Retinal pigment epithelial cell (primary cell): ENCODE measurements at regions not wholly inside any gene's neighbourhood (a gene's known extent, or its start where the extent isn't known, plus 50 kb on each side); places are given as distances from the start of the nearest gene placed in this dataset.

Experiments used
- DNase-seq: peaks from one replicate; pipeline ENCODE4 v3.0.0-alpha.2; 2010; ENCODE audit warnings: low read depth
- H3K4me3 ChIP-seq: 2 replicates; pipeline ENCODE4 v1.5.1; 2011; ENCODE audit warnings: mild to moderate bottlenecking, low read length, control low read depth, moderate library complexity
- TF ChIP-seq, protein P1 (sequence below): conservative IDR thresholded peaks from 2 replicates; pipeline ENCODE4 v1.5.1; 2011; ENCODE audit warnings: low read depth, low read length, control low read depth, inconsistent platforms

- no peak overlapping the region for H3K4me3 ChIP-seq
- TF ChIP-seq, protein P1, sequence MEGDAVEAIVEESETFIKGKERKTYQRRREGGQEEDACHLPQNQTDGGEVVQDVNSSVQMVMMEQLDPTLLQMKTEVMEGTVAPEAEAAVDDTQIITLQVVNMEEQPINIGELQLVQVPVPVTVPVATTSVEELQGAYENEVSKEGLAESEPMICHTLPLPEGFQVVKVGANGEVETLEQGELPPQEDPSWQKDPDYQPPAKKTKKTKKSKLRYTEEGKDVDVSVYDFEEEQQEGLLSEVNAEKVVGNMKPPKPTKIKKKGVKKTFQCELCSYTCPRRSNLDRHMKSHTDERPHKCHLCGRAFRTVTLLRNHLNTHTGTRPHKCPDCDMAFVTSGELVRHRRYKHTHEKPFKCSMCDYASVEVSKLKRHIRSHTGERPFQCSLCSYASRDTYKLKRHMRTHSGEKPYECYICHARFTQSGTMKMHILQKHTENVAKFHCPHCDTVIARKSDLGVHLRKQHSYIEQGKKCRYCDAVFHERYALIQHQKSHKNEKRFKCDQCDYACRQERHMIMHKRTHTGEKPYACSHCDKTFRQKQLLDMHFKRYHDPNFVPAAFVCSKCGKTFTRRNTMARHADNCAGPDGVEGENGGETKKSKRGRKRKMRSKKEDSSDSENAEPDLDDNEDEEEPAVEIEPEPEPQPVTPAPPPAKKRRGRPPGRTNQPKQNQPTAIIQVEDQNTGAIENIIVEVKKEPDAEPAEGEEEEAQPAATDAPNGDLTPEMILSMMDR = no peak
- no peak for DNase-seq
Observed at GRCh38 chr6:80446454-80447045, 340.1 kb downstream of the BCKDHB start.

DNA sequence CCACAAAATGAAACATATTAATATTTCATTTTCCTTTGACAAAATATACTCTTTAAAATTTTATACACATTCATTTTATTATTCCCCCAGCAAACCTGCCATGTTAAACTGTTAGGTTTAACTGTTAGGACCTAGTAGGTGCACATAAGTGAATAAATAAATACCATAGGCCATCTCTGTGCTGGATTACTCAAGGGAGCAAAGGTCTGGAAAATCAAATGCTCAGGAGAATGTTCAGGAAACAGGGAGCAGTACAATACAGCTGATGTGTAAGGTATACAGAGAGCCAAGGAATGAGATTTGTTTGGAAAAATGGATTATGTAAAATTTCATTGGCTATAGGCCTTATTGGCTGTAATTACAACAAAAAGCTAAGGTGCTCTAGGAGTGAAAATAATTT lies 339.3 kb downstream of the BCKDHB start:
- DNase-seq = no peak
- H3K4me3 ChIP-seq = no peak overlapping the region
- TF ChIP-seq, protein P1 = no peak

- TF ChIP-seq, protein P1 = no peak
- no peak overlapping the region for H3K4me3 ChIP-seq
- DNase-seq = no peak
Observed at GRCh38 chr6:80442366-80442765, 335.9 kb downstream of the BCKDHB start.

GRCh38 chr6:80441131-80441530 lies 334.7 kb downstream of the BCKDHB start:
- DNase-seq = no peak
- TF ChIP-seq, protein P1 = no peak
- no peak overlapping the region for H3K4me3 ChIP-seq

DNA sequence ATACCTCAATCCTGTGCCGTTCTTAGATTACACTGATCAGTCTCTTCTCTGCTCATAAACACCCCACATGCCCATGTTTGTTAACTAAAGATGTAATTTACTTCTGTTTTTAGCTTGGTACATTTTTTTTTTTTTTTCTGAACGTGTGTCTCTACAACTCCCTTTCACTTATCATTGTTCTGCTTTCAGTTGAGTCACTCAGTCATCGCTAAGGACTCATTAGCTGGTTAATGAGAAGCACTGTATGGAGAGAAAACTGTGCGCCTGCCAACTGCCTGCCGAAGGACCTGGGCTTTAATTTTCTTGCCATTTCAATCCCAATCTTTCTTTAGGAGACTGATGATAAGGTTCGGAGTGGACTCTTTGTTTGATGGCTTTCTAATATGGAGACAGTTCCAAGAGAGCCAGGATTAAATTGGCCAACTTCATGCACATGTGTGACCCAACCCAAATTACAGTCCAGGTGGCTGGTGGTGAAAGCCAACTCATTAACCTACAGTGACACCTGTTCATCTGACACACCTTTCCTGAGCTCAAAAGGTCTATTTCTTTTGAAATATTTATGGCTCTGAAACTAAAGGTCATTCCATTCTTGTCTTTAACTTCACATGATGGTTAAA lies 334.1 kb downstream of the BCKDHB start:
- TF ChIP-seq, protein P1 = no peak
- no peak overlapping the region for H3K4me3 ChIP-seq
- no peak for DNase-seq

DNA sequence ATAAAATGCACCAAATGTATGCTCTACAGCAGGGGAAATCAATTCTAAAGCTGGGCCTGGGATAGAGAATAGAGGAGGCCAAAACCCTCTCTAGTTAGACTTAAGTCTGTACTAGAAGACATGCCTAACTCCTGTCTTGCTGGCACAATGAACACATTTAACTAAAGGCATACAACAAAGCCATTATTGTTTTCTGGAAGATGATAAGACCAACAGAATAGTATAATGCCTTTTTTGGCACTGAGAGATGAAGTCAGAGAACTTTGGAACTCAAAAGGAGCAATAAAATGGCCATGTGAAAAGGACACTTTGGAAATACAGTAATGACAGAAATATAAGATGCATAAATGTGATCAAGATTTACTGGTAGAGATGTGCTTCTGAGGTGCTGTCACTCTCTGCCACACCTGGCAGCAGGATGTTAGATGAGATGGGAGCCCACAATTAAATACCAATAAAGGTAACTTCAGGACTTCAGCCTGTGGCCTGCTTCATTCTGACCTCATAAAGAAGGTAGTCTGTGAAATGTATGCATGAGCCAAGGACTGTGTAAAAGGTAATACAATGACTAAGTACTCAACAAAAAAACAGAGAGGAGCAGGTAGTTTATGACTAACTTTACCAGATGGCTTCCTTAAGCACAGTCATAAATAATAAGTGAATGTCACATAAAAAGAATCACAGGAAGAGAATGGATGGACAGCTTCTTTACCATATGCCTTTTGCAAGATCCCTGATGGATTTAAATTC lies 333.4 kb downstream of the BCKDHB start:
- TF ChIP-seq, protein P1 = no peak
- no peak for DNase-seq
- H3K4me3 ChIP-seq = no peak overlapping the region
